ENCODE measurements at regions not wholly inside any gene's neighbourhood (a gene's known extent, or its start where the extent isn't known, plus 50 kb on each side); places are given as distances from the start of the nearest gene placed in this dataset.
A peak's percentile ranks its signal among the peaks of the same experiment; 100 is the strongest.

DNA sequence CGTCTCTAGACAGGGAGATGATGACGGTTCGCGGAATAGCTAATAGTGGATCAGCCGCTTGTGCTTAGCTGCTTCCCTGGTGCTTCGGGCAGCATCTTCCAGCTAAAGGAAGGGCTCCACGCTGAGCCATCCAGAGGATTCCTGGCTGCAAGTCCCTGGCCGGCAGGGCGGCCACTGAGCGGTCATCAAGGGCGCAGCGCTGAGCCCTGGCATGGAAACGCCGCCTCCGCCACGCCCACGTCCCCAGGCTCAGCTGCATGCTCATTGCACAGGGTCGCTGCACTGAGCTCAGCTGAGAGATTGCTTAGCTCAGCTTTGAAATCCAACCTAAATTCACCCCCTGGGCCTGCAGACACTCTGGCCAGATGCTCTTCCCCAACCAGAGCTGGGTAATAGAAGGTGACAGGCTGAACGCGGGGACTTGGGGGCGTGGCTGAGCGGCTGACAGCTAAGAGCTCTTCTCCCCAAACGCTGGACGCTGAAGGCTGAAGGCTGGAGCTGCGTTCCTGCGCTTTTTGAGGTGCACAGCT is 118.2 kb upstream of the KIT start (continued):
- TF ChIP-seq TEAD4 (IDR thresholded peaks at IDR 0.05; ENCODE audit: low read depth, low read length) (no peak), TAF1 (IDR thresholded peaks at IDR 0.05; ENCODE audit: low read depth, low read length) (no peak), BCL11A (IDR thresholded peaks at IDR 0.05; ENCODE audit: low read depth in 2 of 2, low read length in 2 of 2) (no peak), PHF8 (conservative IDR thresholded peaks at IDR 0.05; ENCODE audit: low read depth, low read length) (no peak), JUND (IDR thresholded peaks at IDR 0.05; ENCODE audit: low read length) (no peak), HDAC6 (IDR thresholded peaks at IDR 0.05; ENCODE audit: low read depth, low read length) (no peak), HDAC2 (IDR thresholded peaks at IDR 0.05; ENCODE audit: borderline replicate concordance in 1 of 2, low read depth in 2 of 2, low read length in 2 of 2) (peak in 1 of 2 experiments; percentile 82; a peak in 1 of 4 replicates), JUN (IDR thresholded peaks at IDR 0.05; ENCODE audit: low read depth, low read length) (no peak), SP4 (IDR thresholded peaks at IDR 0.05; ENCODE audit: low read length) (no peak), GABPA (IDR thresholded peaks at IDR 0.05; ENCODE audit: borderline replicate concordance, insufficient read depth, low read length) (no peak), MAFK (IDR thresholded peaks at IDR 0.05; ENCODE audit: low read depth, low read length) (no peak), CHD2 (IDR thresholded peaks at IDR 0.05; ENCODE audit: low read length) (no peak), SUZ12 (IDR thresholded peaks at IDR 0.05; ENCODE audit: low read length) (no peak), SP2 (IDR thresholded peaks at IDR 0.05; ENCODE audit: low read length) (no peak), CEBPB (IDR thresholded peaks at IDR 0.05; ENCODE audit: low read depth, low read length) (no peak), NRF1 (IDR thresholded peaks at IDR 0.05; ENCODE audit: low read depth, low read length) (no peak), RXRA (IDR thresholded peaks at IDR 0.05; ENCODE audit: insufficient read depth, low read depth, low read length) (no peak), SIN3A (conservative IDR thresholded peaks at IDR 0.05 in 1 of 2, IDR thresholded peaks at IDR 0.05 in 1 of 2; ENCODE audit: low read depth in 1 of 2, low read length in 2 of 2) (peak in 1 of 2 experiments; percentile 73; a peak in 1 of 4 replicates), CBX5 (IDR thresholded peaks at IDR 0.05; ENCODE audit: low read depth, low read length) (no peak)
- TF ChIP-seq, protein P1, sequence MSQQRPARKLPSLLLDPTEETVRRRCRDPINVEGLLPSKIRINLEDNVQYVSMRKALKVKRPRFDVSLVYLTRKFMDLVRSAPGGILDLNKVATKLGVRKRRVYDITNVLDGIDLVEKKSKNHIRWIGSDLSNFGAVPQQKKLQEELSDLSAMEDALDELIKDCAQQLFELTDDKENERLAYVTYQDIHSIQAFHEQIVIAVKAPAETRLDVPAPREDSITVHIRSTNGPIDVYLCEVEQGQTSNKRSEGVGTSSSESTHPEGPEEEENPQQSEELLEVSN (IDR thresholded peaks at IDR 0.05): no peak
- TF ChIP-seq, protein P2, sequence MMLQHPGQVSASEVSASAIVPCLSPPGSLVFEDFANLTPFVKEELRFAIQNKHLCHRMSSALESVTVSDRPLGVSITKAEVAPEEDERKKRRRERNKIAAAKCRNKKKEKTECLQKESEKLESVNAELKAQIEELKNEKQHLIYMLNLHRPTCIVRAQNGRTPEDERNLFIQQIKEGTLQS (IDR thresholded peaks at IDR 0.05; ENCODE audit: insufficient read depth, low read depth, low read length): no peak
- TF ChIP-seq, protein P3, sequence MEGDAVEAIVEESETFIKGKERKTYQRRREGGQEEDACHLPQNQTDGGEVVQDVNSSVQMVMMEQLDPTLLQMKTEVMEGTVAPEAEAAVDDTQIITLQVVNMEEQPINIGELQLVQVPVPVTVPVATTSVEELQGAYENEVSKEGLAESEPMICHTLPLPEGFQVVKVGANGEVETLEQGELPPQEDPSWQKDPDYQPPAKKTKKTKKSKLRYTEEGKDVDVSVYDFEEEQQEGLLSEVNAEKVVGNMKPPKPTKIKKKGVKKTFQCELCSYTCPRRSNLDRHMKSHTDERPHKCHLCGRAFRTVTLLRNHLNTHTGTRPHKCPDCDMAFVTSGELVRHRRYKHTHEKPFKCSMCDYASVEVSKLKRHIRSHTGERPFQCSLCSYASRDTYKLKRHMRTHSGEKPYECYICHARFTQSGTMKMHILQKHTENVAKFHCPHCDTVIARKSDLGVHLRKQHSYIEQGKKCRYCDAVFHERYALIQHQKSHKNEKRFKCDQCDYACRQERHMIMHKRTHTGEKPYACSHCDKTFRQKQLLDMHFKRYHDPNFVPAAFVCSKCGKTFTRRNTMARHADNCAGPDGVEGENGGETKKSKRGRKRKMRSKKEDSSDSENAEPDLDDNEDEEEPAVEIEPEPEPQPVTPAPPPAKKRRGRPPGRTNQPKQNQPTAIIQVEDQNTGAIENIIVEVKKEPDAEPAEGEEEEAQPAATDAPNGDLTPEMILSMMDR (IDR thresholded peaks at IDR 0.05; ENCODE audit: control extremely low read depth in 1 of 3, insufficient read depth in 1 of 3, low read depth in 1 of 3, low read length in 3 of 3): peak in 2 of 3 experiments; percentile 7 to 12; a peak in 2 of 4 replicates
